T-helper 9 cell (primary cell): ENCODE measurements at regions not wholly inside any gene's neighbourhood (a gene's known extent, or its start where the extent isn't known, plus 50 kb on each side); places are given as distances from the start of the nearest gene placed in this dataset.

Source experiments
- DNase-seq: peaks from one replicate; pipeline ENCODE4 v3.0.0-alpha.2; 2020

DNA sequence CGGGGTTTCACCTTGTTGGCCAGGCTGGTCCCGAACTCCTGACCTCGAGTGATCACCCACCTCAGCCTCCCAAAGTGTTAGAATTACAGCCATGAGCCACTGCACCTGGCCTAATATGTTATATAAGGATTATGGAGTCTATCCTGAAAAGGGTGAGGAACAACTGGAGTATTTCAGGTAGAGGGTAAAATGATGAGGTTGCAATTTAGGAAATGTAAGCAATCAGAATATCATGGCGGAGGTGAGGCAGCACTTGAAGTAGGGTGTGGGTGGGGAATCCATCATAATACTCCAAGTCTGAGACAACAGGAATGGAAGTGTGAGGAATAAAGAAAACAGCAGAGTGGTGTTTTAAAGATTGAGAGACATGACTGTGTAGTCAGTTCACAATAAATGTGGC, 582.2 kb downstream of the FGF9 start:
- DNase-seq: no peak

DNA sequence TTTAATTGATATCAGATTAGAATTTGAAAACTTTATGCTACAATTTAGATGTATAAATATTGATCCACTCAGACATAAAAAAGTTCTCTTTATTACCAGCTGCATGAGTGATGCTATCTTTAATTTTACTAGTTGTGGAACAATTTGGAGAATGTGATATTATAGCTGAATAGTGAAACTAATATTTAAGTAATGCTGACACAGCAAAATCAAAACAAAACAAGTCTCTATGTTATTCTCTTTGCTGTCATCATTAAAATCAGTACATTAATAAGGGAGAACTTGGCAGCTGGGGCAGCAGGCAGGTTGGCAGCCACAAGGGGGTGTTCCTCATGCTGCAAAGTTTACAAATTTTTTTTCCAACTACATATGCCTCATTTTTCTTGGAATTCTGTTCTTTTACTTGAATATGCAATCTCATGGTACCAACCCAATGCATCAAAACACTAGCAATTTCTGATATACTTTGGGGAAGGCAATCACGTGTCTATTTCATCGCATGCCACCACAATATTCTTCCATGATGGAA, 585.3 kb downstream of the FGF9 start:
- DNase-seq: no peak

DNA sequence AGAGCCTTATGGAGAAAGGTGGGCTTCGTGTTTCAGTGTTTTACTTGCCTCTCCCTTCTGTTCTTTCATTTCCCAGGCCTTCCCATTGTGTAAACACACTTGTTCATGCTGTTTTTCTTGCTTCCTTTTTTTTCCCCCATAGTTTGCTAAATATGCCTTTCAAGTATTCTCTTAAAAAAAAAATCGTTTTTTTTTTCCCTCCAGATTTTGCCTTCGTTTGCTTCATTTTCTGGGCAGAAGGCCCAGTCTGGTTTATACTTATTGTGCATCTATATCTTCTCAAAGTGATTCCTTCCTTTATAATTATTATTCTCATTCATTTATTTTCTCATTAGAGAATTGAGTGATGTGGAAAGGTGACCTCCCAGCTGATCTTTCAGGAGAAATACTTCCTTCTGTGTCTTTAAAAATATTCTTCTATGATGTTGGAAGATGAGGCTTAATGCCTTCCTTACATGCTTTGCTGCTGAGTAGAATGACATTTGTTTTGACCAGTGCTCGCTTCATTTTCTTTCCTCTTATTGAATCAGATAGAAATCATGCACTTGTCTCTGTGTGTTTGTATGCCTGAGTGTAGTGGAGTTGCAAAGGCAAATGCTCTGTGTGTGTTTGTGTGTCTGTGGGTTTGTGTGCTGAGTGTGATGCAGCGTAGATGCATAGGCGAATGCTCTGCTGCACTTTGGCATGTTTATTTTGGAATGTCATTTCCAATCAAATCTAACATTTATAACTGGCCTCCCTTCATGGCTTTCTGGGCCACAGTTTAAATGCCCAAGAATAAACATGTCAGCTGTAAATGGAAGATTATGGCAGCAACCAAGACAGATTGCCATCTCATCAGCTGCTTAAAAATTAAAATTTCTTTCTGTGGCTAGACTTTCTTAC, 591.4 kb downstream of the FGF9 start:
- no peak for DNase-seq

DNA sequence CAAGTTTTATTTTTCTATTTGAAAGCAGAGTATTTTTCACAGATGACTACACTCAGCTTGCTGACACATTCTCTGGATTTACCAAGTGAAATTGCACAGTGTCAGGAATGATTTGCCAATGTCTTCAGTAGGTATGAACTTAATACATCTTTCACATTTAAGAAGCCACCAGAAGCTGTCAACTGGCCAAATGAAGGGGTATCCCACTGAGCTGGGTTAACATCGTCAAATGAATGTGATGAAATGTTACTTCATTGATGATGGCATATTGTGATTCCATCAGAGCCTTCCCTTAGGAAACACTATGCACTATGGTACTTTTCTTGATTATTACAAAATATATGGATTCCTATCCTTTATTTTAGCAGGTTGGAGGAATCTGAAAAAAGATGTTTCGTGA, 592.3 kb downstream of the FGF9 start:
- no peak for DNase-seq

DNA sequence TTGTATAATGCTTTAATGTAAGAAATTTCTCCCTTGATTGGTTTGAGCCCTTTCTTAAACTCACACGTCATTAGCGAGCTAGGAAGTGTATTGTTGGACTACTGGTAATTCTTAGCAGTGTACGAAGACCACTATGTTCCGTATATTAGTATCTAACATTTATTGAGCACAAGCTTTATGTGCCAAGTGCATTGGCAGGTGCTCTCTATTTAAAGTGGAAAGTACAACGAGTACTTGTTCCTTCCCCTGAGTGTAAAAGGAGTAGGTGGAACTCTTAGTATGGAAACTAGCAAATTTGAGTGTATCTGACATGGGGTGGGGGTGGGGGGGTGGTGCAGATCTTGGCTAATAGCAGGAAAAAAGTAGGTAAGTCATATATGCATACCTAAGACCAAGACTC, 594.7 kb downstream of the FGF9 start:
- DNase-seq: no peak

DNA sequence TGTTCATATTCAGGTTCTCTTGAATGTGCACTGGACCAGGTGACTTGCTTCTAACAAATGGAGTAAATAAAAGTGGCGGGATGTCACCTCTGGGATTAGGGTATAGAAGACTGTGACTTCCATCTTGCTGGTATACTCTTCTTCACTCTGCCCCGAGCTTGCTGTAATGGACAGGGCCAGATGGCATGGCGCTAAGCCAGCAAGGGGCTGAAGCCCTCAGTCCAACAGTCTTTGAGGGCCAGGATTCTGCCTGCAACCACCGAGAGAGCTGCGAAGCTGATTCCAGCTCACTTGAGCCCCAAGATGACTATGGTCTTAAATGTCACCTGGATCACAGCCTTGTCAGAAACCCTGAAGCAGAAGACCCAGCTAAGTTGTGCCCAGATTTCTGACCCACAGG, 600.0 kb downstream of the FGF9 start:
- DNase-seq: no peak

DNA sequence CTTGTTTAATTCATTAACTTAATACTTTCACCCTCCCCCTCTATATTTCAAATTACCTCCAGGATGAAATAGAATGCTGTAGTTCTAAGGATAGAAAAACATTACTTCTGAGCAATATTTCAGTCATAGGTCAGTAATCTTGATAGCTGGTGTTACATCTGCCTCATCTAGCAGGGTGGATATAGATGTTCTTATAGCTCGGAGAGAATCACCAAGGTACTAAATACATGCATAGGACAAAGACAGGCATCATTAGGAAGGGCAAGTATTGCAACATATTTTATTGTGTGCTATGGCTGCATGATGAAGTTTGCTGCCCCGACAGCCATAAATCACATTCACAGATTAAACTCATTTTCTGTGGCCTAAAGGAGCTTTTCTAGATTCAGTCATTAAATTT, 601.0 kb downstream of the FGF9 start:
- no peak for DNase-seq

DNA sequence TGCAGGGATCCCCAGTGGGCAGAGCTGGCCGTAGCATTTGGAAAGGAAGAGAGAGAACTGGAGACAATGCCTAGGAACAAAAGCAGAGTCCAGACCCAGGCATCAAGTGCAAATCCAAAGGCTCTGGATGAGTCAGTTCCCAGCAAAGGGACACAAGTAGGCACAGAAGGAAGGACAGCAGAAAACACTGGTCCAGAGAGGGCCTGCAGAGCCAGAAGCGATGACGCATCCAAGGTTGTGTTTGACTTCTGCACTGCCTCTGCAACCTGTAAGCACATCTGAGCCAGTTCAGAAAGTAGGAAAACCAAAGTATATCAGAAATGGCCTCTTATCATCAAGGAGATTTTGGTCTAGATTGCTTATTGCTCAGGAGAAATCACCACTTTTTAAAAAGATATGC, 604.5 kb downstream of the FGF9 start:
- no peak for DNase-seq

DNA sequence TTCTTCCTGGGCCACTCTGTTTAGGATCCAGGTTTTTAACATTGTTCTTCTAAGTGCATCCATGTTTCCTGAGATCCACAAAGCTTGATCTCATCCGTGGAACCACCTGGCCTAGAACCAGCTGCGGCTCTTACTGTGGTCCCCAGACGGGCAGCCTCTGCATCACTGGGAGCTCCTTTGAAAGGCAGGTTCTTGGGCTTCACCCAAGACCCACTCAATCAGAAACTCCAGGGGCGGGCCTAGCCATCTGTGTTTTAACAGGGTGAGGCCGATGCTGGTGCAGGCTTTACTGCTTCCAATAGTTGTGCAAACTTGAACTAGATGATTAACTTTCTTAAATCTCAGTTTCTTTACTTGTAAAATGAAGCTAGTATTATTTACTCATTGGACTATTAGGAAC, 605.7 kb downstream of the FGF9 start:
- no peak for DNase-seq

DNA sequence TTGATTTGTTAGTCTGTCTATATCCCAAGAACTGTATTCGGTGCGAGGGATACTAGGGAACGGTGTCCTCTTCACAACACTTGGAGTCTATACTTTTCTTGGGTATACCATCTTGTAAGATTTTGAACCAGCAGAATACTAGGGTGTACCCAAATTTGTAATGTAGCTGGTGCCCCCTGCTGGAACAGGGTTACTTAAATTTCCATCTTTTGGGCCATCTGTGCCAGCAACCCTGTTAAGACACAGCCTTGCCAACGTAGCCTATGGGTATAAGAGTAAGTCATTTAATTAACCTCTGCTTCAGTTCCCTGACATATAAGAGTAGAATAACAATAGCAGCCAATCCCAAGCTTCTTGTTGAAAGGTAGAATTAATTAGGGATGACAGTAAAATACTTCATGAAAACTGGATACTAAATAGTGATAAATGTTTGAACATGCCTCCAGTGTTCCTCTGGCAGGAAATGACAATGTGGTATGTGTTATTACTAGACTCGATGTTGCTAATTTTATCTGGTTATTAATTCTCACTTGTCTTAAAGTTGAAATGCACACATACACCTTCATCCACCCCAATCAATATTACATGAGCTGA, 607.6 kb downstream of the FGF9 start:
- DNase-seq: peak; percentile 64

DNA sequence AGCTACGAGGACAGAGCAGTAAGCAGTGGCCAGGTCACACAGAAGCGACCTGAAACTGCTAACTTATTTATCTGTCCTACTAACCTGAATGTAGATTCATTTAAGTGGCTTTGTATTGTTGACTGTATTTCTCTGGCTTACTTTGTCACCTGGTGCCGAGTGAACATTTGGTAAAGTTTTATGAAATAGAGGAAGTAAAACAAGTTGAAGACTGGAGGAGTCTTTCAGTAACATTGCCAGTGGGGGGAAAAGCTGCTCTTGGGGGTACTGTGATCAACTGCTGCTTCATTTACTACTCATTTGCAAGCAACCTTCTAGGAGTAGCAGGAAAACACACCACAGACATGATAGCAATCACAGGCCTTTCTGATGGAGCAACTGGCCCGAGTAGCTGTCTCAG, 615.0 kb downstream of the FGF9 start:
- no peak for DNase-seq

DNA sequence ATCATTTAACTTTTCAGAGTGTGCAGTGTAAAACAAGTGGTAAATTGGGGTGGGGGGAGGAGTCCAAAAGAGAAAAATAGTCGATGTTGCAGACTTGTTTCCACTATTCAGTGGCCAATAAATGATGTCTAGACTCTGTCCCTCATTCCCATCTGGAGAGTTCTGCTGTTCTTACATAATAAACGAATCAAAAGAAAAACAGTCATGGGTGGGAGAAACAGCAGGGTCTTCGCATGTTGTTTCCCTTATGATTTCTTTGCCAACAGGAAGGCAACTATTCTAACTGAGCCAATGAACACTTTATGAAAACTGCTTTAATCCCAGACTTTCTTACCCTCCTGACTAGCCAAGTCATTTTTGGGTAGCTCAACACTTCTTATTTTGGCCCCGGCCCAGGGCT, 615.5 kb downstream of the FGF9 start:
- DNase-seq: no peak

DNA sequence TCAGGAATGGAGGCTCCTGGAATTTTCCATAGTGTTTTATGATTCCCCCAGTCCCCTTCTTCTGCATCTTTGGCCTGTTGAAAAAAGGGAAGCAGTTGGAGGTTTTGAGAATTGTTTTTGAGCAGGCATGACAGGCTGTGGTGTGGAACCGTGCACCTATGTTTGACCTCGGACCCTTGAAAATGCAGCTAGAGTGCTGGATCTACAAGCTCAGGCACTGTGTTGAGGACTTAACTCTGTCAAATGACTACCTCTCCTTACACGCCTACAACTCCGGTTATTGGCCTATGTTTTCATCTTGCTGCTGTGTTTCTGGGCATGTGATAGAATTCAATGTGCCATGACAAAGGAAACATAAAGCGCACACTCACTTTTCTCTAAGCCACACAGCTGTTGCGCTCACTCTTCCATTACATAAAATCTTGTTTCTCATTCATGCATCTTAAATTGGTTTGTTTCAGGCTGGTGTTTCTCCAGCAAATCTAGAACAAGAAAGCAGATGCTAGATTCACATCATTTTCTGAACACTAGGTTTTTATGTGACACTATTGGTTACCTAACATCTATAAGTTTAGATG, 616.6 kb downstream of the FGF9 start:
- DNase-seq: no peak

DNA sequence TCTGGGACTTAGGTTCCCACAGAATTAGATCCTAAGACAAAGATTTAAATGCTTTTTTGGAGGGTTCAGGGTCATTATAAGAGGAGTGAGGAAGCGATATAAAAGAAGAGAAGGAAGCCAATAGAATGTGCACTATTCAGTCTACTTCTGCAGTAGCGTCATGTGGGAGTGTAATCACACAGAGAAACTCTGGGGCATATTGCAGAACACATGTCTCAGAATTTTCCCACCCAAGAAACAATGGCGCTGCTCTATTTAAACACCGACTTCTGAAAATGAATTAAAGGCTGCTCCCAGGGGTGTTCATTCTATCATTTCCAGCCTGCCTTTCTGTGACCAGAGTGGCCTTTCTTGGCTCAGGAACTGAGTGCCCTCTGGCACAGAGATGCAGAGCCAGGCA, 617.6 kb downstream of the FGF9 start:
- no peak for DNase-seq

DNA sequence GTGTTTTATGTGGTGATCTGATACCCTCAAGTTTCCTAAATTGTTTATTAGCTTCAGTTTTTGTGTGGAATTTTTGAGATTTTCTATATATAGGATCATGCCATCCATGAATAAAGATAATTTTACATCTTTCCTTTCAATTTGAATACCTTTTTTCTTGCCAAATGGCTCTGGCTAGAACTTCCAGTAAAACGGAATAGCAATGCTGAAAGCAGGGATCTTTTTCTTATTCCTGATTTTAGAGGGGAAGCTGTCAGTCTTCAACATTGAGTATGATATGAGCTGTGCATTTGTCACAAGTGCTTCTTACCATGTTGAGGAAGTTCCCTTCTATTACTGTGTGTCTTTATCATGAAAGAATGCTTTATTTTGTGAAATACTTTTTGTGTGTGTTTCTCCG, 618.8 kb downstream of the FGF9 start:
- DNase-seq: no peak

DNA sequence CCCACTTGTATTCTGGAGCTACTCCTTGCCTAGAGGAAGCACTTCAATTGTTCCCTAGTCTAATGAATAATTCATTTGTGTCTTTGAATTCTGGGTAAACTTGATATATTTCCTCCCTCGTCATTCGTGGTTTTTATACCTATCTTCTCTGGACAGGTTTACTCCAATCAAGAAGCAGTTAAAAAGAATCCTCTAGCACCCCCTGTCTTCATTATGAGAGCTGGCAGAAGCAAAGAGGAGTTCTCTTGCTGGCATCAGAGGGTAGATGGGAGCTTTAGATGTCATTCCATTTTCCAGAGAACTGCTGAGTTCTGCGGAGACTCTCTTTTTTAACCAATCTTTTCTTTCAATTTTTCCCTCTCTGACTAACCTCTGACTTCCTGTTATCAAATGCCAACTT, 627.7 kb downstream of the FGF9 start:
- no peak for DNase-seq

DNA sequence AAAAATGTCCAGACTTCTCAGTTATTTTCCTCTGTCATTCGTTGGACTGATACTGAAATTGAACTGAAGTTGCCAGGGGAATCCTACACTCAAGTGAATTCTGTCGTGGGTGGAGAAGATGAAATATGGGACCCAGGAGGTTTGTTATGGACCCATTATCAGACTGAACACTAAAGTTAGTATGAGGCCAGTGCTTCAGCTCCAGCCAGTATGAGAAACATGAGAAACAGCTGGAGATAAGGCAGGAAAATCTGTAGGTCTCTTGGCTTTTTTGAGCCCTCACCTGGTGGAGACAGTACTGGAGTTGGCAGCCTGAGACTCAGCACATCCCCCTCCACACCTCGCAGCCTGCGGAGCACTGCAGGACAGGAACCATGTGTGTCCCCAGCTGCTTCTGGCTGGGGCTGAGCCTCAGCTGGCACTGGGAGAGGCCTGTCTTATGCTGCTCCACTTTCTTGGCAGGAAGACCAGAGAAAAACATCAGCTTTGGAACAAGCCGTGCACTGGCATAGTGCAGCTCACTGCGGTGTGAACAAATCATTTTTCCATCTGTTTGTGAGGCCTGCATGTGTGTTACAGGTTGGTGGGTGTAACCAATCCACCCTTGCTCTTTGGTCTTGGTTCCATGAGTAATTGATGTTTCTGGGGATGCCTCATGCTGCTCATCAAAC, 641.0 kb downstream of the FGF9 start:
- DNase-seq: no peak

DNA sequence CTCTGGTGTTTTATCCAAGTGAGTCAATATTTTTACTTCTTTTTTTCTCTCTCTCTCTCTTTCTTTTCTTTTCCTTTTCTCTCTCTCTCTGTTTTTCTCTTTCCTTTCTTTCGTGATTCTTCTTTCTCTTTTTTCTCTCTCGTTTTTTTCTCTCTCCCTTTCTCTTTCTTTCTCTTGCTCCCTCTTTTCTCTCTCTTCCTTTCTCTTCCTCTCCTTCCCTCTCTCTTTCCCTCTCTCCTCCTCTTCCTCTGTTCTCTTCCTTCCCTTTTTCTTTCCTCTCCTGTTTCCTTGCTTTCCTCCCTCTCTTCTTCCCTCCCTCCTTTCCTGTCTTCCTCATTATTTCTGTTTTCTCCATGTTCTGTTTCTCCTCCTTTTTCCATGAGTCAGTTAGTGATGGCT, 641.5 kb downstream of the FGF9 start:
- no peak for DNase-seq

DNA sequence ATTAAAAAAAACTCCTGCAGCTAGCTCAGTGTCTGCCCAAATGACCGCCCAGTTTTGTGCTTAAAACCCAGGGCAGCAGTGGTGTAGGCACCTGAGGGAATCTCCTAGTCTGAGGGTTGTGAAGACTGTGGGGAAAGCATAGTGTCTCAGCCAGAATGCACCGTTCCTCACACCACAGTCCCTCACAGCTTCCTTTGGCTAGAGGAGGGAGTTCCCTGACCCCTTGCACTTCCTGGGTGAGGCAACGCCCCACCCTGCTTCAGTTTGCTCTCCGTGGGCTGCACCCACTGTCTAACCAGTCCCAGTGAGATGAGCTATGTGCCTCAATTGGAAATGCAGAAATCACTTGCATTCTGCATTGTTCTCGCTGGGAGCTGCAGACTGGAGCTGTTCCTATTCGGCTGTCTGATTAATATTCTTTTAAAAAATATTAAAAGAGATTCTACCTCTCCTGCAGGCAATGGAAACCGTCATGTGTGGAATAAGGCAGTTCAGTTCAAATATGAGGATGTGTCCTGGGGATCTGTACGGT, 645.7 kb downstream of the FGF9 start:
- no peak for DNase-seq

DNA sequence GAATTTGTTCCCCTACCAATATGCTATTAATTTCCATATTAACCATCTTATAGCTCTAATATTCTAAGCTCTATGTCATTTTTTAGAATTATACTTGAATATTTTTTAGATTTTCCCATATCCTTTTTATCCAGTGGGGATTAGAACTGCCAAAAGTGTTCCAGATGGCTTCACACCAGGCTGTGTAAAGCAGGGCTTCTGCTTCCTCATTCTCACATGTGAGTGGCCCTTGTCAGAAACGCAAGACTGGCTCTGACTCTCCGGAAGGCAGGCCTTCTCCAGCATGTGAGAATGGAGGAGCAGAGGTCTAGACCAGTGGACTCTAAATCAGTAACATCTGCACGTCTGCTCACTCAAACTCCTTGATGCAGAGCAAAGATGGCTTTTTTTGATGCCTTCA, 650.1 kb downstream of the FGF9 start:
- no peak for DNase-seq

DNA sequence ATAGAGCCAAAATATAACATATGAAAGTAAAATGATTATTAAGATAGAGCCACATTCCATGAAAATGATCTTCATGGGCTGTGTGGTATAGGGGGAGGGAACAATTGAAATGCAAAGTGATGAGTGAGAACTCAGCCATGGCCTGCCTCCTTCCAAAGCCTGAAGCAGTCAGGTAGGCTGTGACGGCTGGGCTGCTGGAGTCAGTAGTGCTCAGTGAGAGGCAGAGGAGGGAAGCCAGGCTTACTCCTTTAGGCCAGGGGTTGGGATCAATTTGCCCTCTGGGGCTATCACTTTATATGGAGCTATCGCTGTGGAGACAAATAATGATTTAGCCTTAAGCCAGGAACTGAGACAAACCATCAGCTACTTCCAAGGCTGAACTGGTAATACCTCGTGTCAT, 654.9 kb downstream of the FGF9 start:
- DNase-seq: no peak

DNA sequence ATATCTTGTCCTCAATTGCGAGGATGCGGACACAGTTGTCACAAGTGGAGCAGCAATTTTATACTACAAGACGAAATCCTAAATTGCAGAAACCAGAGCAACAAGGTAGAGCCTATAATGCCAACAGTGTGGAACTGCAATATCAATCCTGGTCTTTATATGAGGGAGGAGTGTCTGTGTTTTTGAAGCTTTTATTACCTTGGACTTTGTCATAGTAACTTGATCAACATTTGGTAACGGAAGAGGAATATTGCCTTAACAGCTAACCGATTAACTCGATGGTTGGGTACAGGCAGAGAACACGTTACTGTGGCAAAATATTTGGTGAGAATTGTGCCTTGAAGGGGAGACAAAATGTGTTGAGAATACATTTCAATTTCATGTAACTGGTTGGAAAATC, 661.5 kb downstream of the FGF9 start:
- DNase-seq: no peak

DNA sequence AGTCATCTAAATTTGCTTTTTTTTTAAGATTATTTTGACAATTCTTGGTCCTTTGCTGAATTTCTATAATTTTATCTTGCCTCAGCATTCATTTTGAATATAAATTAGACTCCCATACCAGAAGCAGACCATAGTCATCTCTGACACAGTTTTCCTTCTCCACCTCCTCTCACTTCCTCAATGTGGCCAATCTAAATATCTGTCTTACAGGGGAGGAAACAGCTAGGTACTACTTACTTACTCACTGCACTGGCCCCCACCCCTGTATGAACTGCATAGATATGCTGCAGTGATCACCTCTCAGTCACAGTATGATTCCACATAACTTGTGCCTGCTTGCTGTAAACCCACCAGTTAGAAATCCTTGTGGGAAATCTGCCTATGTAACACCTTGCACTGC, 665.6 kb downstream of the FGF9 start:
- no peak for DNase-seq
